DMS 273 (cell line): ENCODE measurements at regions not wholly inside any gene's neighbourhood (a gene's known extent, or its start where the extent isn't known, plus 50 kb on each side); places are given as distances from the start of the nearest gene placed in this dataset.

Source experiments
- DNase-seq: peaks from one replicate; lab custom pipeline; 2025; ENCODE audit not compliant: unreplicated experiment; lab: John Stamatoyannopoulos, UW

GRCh38 chr17:6325741-6326140 is 109.2 kb downstream of the AIPL1 start:
- no peak for DNase-seq

- no peak for DNase-seq
Observed at GRCh38 chr17:6325051-6325450, 109.9 kb downstream of the AIPL1 start.

- peak; percentile 15 for DNase-seq
Observed at GRCh38 chr17:6323626-6324356, 111.1 kb downstream of the AIPL1 start.

- DNase-seq = no peak
Observed at GRCh38 chr17:6322316-6322715, 112.6 kb downstream of the AIPL1 start.

GRCh38 chr17:6314311-6314710 is 120.6 kb downstream of the AIPL1 start:
- no peak for DNase-seq

- DNase-seq = no peak
Observed at GRCh38 chr17:6313835-6314234, 121.1 kb downstream of the AIPL1 start.

GRCh38 chr17:6306820-6307219 is 128.1 kb downstream of the AIPL1 start:
- no peak for DNase-seq

- DNase-seq = peak; percentile 3
Observed at GRCh38 chr17:6305613-6306360, 129.1 kb downstream of the AIPL1 start.

GRCh38 chr17:6304894-6305612 is 129.9 kb downstream of the AIPL1 start:
- no peak for DNase-seq

GRCh38 chr17:6303664-6304063 is 131.3 kb downstream of the AIPL1 start:
- peak; percentile 12 for DNase-seq

- DNase-seq = no peak
Observed at GRCh38 chr17:6299275-6299674, 135.6 kb downstream of the AIPL1 start.

- DNase-seq = no peak
Observed at GRCh38 chr17:6297960-6298359, 137.0 kb downstream of the AIPL1 start.

- no peak for DNase-seq
Observed at GRCh38 chr17:6297119-6297518, 137.8 kb downstream of the AIPL1 start.

- no peak for DNase-seq
Observed at GRCh38 chr17:6290488-6291196, 144.3 kb downstream of the AIPL1 start.

GRCh38 chr17:6286233-6286632 is 148.7 kb downstream of the AIPL1 start:
- DNase-seq = peak; percentile 3

GRCh38 chr17:6285486-6285885 is 149.4 kb downstream of the AIPL1 start:
- no peak for DNase-seq

- DNase-seq = peak; percentile 1
Observed at GRCh38 chr17:6279659-6280058, 155.3 kb downstream of the AIPL1 start.

- no peak for DNase-seq
Observed at GRCh38 chr17:6278376-6278775, 156.5 kb downstream of the AIPL1 start.

GRCh38 chr17:6276711-6277110 is 158.2 kb downstream of the AIPL1 start:
- DNase-seq = peak; percentile 6

- DNase-seq = no peak
Observed at GRCh38 chr17:6274310-6274709, 160.6 kb downstream of the AIPL1 start.

GRCh38 chr17:6269478-6269877 is 165.4 kb downstream of the AIPL1 start:
- peak; percentile 22 for DNase-seq
